ENCODE measurements at regions not wholly inside any gene's neighbourhood (a gene's known extent, or its start where the extent isn't known, plus 50 kb on each side); places are given as distances from the start of the nearest gene placed in this dataset.

GRCh38 chr16:65545413-65545956, 423.6 kb upstream of the CDH11 start:
- Histone ChIP-seq H4K20me1 (replicated peaks in 1 of 2; ENCODE audit: control insufficient read depth in 1 of 2, insufficient read depth in 2 of 2, low read length in 2 of 2) (no peaks in the 10 kb centered on the region), H3K14ac (ENCODE audit: insufficient read length) (no peak overlapping the region), H4K5ac (ENCODE audit: insufficient read length, low read depth, low read length) (no peak overlapping the region), H2BK5ac (ENCODE audit: low read depth, low read length) (no peak overlapping the region), H3K9me3 (ENCODE audit: insufficient read depth in 2 of 2, low read depth in 1 of 2, low read length in 1 of 2) (peaks cover 0 to 5% of the 10 kb centered on the region in 2 experiments; a peak in 1 of 4 replicates), H3K23ac (ENCODE audit: insufficient read length) (no peak overlapping the region), H3K79me2 (ENCODE audit: control insufficient read depth in 1 of 2, insufficient read depth in 2 of 2, low read length in 2 of 2) (no peaks in the 10 kb centered on the region), H3K4me1 (replicated peaks in 1 of 4; ENCODE audit: control insufficient read depth in 3 of 4, insufficient read depth in 4 of 4, low read length in 3 of 4) (peaks cover 0 to 12% (median under 1%) of the 10 kb centered on the region in 4 experiments; a peak in 4 of 7 replicates), H3K4me3 (ENCODE audit: extremely low read depth in 1 of 4, insufficient read depth in 2 of 4, low read depth in 3 of 4, low read length in 4 of 4) (no peak overlapping the region), H2AK5ac (ENCODE audit: low read depth, low read length) (no peak overlapping the region), H3K4ac (replicated peaks; ENCODE audit: insufficient read length, low read depth, low read length) (no peak overlapping the region), H4K91ac (replicated peaks; ENCODE audit: insufficient read length, low read length) (no peak overlapping the region), H2AFZ (ENCODE audit: low read length) (no peak overlapping the region), H2BK12ac (ENCODE audit: low read depth, low read length) (no peak overlapping the region), H4K8ac (ENCODE audit: extremely low read depth, insufficient read depth, low read length) (no peak overlapping the region), H3K79me1 (ENCODE audit: low read depth, low read length) (no peaks in the 10 kb centered on the region), H3K9ac (replicated peaks in 1 of 4; ENCODE audit: extremely low read depth in 1 of 4, low read depth in 3 of 4, low read length in 3 of 4) (no peak overlapping the region), H3K23me2 (ENCODE audit: low read depth, low read length) (no peaks in the 10 kb centered on the region; the same call in 1 of the 2 replicates), H3K36me3 (ENCODE audit: control insufficient read depth in 2 of 4, insufficient read depth in 4 of 4, low read length in 3 of 4) (no peaks in the 10 kb centered on the region), H3K27me3 (replicated peaks in 1 of 4; ENCODE audit: control insufficient read depth in 3 of 4, extremely low read depth in 1 of 4, insufficient read depth in 3 of 4, low read length in 3 of 4) (no peaks in the 10 kb centered on the region), H3K4me2 (ENCODE audit: insufficient read depth in 1 of 2, low read depth in 2 of 2, low read length in 2 of 2) (no peak overlapping the region), H2BK20ac (ENCODE audit: low read length) (no peak overlapping the region), H3K27ac (ENCODE audit: low read depth, low read length) (no peak overlapping the region), H3K18ac (ENCODE audit: extremely low read depth, low read length) (no peak overlapping the region), H2BK15ac (ENCODE audit: low read length) (no peak overlapping the region), H3K56ac (replicated peaks; ENCODE audit: insufficient read length, low read depth, low read length) (no peak overlapping the region), H2BK120ac (replicated peaks; ENCODE audit: low read depth, low read length) (no peak overlapping the region)
- CTCF ChIA-PET (ENCODE audit: partially characterized antibody), result interaction anchor here (3.3 kb wide), 1 partner anchor 31 kb away, joined by 10 read pairs; no protein-coding TSS in a partner anchor
- no peak for DNase-seq (ENCODE audit: low read depth in 1 of 2, low spot score in 2 of 2)
- no peak for FAIRE-seq
- POLR2A ChIA-PET (ENCODE audit: partially characterized antibody), result no interaction called here
- 84% methylated on average over 2 of the region's 2 CpGs; no CpG with 5 or more reads in 1 of the 2 experiments for WGBS, 2 experiments (ENCODE audit: extremely low coverage in 1 of 2, insufficient coverage in 1 of 2, insufficient read length in 1 of 2, insufficient replicate concordance in 2 of 2, low coverage in 1 of 2, low lambda C conversion rate in 2 of 2, missing lambda C conversion rate in 1 of 2)
- TF ChIP-seq BACH1 (IDR thresholded peaks at IDR 0.05; ENCODE audit: low read length) (no peak), SAP30 (IDR thresholded peaks at IDR 0.05; ENCODE audit: insufficient read depth, insufficient replicate concordance, low read length) (no peak), RFX5 (IDR thresholded peaks at IDR 0.05; ENCODE audit: borderline replicate concordance, low read depth, low read length) (no peak), MAX (IDR thresholded peaks at IDR 0.05) (no peak), EGR1 (IDR thresholded peaks at IDR 0.05; ENCODE audit: borderline replicate concordance, low read depth, low read length) (no peak), E2F6 (IDR thresholded peaks at IDR 0.05) (no peak), SP2 (IDR thresholded peaks at IDR 0.05; ENCODE audit: low read length) (no peak), SUZ12 (IDR thresholded peaks at IDR 0.05; ENCODE audit: low read length) (no peak), RNF2 (IDR thresholded peaks at IDR 0.05; ENCODE audit: borderline replicate concordance, low read depth, low read length, missing control alignments, poor library complexity, severe bottlenecking) (no peak), BCL11A (IDR thresholded peaks at IDR 0.05; ENCODE audit: low read depth in 2 of 2, low read length in 2 of 2) (no peak), FOSL1 (IDR thresholded peaks at IDR 0.05; ENCODE audit: insufficient read depth, low read depth, low read length) (no peak), ASH2L (IDR thresholded peaks at IDR 0.05; ENCODE audit: low read length) (no peak), RBBP5 (IDR thresholded peaks at IDR 0.05; ENCODE audit: borderline replicate concordance, low read depth, low read length) (no peak)

Measured in H1 (cell line).